ENCODE measurements at regions not wholly inside any gene's neighbourhood (a gene's known extent, or its start where the extent isn't known, plus 50 kb on each side); places are given as distances from the start of the nearest gene placed in this dataset.
"Not testable (repeated sequence)": the region's sequence is repeated elsewhere in the genome, so short reads cannot be mapped to it uniquely, and the experiment has no call there.

GRCh38 chr1:64318428-64318827, 115.0 kb downstream of the UBE2U start:
- no peak for DNase-seq (ENCODE audit: low read depth, low spot score)

- no peak for DNase-seq (ENCODE audit: low read depth, low spot score)
These were observed 116.6 kb downstream of the UBE2U start for GRCh38 chr1:64320007-64320406.

- DNase-seq (ENCODE audit: low read depth, low spot score), result peak; percentile 10
These were observed 117.0 kb downstream of the UBE2U start for GRCh38 chr1:64320470-64320869.

- DNase-seq (ENCODE audit: low read depth, low spot score), result no peak
These were observed 117.6 kb downstream of the UBE2U start for GRCh38 chr1:64320922-64321614.

- DNase-seq (ENCODE audit: low read depth, low spot score), result no peak
These were observed 119.6 kb downstream of the UBE2U start for GRCh38 chr1:64323054-64323453.

GRCh38 chr1:64323882-64324281, 120.5 kb downstream of the UBE2U start:
- no peak for DNase-seq (ENCODE audit: low read depth, low spot score)

- DNase-seq (ENCODE audit: low read depth, low spot score), result no peak
These were observed 122.4 kb downstream of the UBE2U start for GRCh38 chr1:64325856-64326255.

- DNase-seq (ENCODE audit: low read depth, low spot score), result no peak
These were observed 123.7 kb downstream of the UBE2U start for GRCh38 chr1:64327119-64327518.

- DNase-seq (ENCODE audit: low read depth, low spot score), result no peak
These were observed 124.8 kb downstream of the UBE2U start for GRCh38 chr1:64328193-64328592.

- DNase-seq (ENCODE audit: low read depth, low spot score), result no peak
These were observed 127.4 kb downstream of the UBE2U start for GRCh38 chr1:64330839-64331238.

GRCh38 chr1:64335636-64336035, 132.2 kb downstream of the UBE2U start:
- no peak for DNase-seq (ENCODE audit: low read depth, low spot score)

- DNase-seq (ENCODE audit: low read depth, low spot score), result no peak
These were observed 132.5 kb upstream of the CACHD1 start for GRCh38 chr1:64337475-64337874.

- DNase-seq (ENCODE audit: low read depth, low spot score), result no peak
These were observed 132.0 kb upstream of the CACHD1 start for GRCh38 chr1:64337926-64338325.

- no peak for DNase-seq (ENCODE audit: low read depth, low spot score)
These were observed 129.6 kb upstream of the CACHD1 start for GRCh38 chr1:64340361-64340760.

- DNase-seq (ENCODE audit: low read depth, low spot score), result peak; percentile 74
These were observed 126.7 kb upstream of the CACHD1 start for GRCh38 chr1:64343105-64343822.

- no peak for DNase-seq (ENCODE audit: low read depth, low spot score)
These were observed 126.1 kb upstream of the CACHD1 start for GRCh38 chr1:64343823-64344190.

- DNase-seq (ENCODE audit: low read depth, low spot score), result no peak
These were observed 121.5 kb upstream of the CACHD1 start for GRCh38 chr1:64348270-64348960.

GRCh38 chr1:64348961-64349648, 120.8 kb upstream of the CACHD1 start:
- DNase-seq (ENCODE audit: low read depth, low spot score), result no peak

- not testable (repeated sequence) for DNase-seq (ENCODE audit: low read depth, low spot score)
These were observed 114.4 kb upstream of the CACHD1 start for GRCh38 chr1:64355534-64355933.

GRCh38 chr1:64356636-64357256, 113.2 kb upstream of the CACHD1 start:
- no peak for DNase-seq (ENCODE audit: low read depth, low spot score)

- DNase-seq (ENCODE audit: low read depth, low spot score), result no peak
These were observed 112.5 kb upstream of the CACHD1 start for GRCh38 chr1:64357422-64357821.

GRCh38 chr1:64358692-64359091, 111.2 kb upstream of the CACHD1 start:
- DNase-seq (ENCODE audit: low read depth, low spot score), result no peak
